ENCODE measurements at regions not wholly inside any gene's neighbourhood (a gene's known extent, or its start where the extent isn't known, plus 50 kb on each side); places are given as distances from the start of the nearest gene placed in this dataset.

DNA sequence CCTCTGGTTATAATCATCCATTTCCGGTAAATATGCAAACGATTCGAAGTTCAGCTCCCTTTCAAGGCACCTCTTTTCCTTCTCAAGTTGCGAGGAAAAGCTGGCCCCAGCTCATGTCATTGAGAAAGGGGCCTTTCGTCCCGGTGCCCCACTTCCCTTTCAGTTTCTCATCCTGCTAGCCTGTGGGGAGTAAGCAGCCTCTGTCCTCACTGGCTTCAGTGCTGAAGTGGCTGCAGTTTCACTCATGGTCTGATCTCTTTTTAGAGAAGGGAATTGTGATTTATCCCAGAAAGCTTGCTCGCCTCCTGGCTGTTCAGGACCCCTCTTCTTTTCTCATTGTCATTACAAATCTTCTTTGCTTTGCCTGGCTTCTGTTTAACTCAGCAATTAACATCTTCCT, 207.5 kb downstream of the NR4A2 start:
- dilution Hi-C loops (cut with MboI; ENCODE audit: extremely low pct_ligation_motif_present, low sequenced_read_pairs), result no loop called here
- Histone ChIP-seq H3K9me3 (replicated peaks; ENCODE audit: control insufficient read depth, insufficient read depth, low read length) (no peaks in the 10 kb centered on the region), H4K20me1 (replicated peaks; ENCODE audit: control insufficient read depth, extremely low read depth, insufficient read depth, low read length) (no peaks in the 10 kb centered on the region), H3K36me3 (ENCODE audit: control insufficient read depth in 2 of 2, extremely low read depth in 1 of 2, insufficient read depth in 2 of 2, low read length in 2 of 2) (no peaks in the 10 kb centered on the region), H3K9ac (replicated peaks; ENCODE audit: extremely low read depth, insufficient read depth, low read length) (no peak overlapping the region), H3K9me1 (replicated peaks; ENCODE audit: control insufficient read depth, extremely low read depth, insufficient read depth, low read length) (peaks cover 2% of the 10 kb centered on the region), H3K4me2 (ENCODE audit: insufficient read depth, low read length) (no peak overlapping the region), H3K27me3 (ENCODE audit: control insufficient read depth in 2 of 2, insufficient read depth in 2 of 2, low read length in 2 of 2) (no peaks in the 10 kb centered on the region), H3K4me3 (replicated peaks in 1 of 3; ENCODE audit: insufficient read depth in 1 of 3, low read depth in 1 of 3, low read length in 3 of 3) (no peak overlapping the region), H2AFZ (ENCODE audit: low read depth, low read length) (no peak overlapping the region), H3K27ac (ENCODE audit: insufficient read depth, low read depth, low read length) (no peak overlapping the region), H3K4me1 (ENCODE audit: control insufficient read depth, extremely low read depth, insufficient read depth, low read length) (no peaks in the 10 kb centered on the region), H3K79me2 (ENCODE audit: control insufficient read depth, insufficient read depth, low read length) (no peaks in the 10 kb centered on the region)
- intact Hi-C loops (cut with micrococcal nuclease), result no loop called here
- no peak for DNase-seq (ENCODE audit: low read depth, low spot score)
- no TSS peak for BruUV-seq (replicated peaks)
- FAIRE-seq, result no peak
- no peak for TF ChIP-seq JUN (IDR thresholded peaks at IDR 0.05; ENCODE audit: borderline replicate concordance, insufficient read depth, insufficient read length, low read depth)
- TF ChIP-seq POLR2AphosphoS5 (IDR thresholded peaks at IDR 0.05; ENCODE audit: insufficient read depth, low read depth, low read length), result no peak
- no peak for TF ChIP-seq MAX (IDR thresholded peaks at IDR 0.05; ENCODE audit: insufficient read depth, insufficient read length)
- TF ChIP-seq FOS (IDR thresholded peaks at IDR 0.05; ENCODE audit: borderline replicate concordance, insufficient read depth, low read length), result no peak
- no peak for TF ChIP-seq EZH2 (IDR thresholded peaks at IDR 0.05; ENCODE audit: borderline replicate concordance, low read depth, low read length, severe bottlenecking)
- TF ChIP-seq MYC (IDR thresholded peaks at IDR 0.05; ENCODE audit: low read depth, low read length), result no peak
- no peak for TF ChIP-seq POLR2A (IDR thresholded peaks at IDR 0.05; ENCODE audit: low read depth, low read length)
- no peak for TF ChIP-seq CTCF (IDR thresholded peaks at IDR 0.05; ENCODE audit: extremely low read depth in 1 of 2, insufficient read depth in 1 of 2, low read depth in 1 of 2, low read length in 2 of 2)
- no peak for TF ChIP-seq GATA2 (IDR thresholded peaks at IDR 0.05; ENCODE audit: insufficient read depth, insufficient read length, low read depth, low read length)
- POLR2A ChIA-PET, result no interaction called here
- CTCF ChIA-PET, result interaction anchor here (1.0 kb wide), 1 partner anchor 748 kb away, joined by 4 read pairs; no protein-coding TSS in a partner anchor
